ENCODE measurements at regions not wholly inside any gene's neighbourhood (a gene's known extent, or its start where the extent isn't known, plus 50 kb on each side); places are given as distances from the start of the nearest gene placed in this dataset.

DNA sequence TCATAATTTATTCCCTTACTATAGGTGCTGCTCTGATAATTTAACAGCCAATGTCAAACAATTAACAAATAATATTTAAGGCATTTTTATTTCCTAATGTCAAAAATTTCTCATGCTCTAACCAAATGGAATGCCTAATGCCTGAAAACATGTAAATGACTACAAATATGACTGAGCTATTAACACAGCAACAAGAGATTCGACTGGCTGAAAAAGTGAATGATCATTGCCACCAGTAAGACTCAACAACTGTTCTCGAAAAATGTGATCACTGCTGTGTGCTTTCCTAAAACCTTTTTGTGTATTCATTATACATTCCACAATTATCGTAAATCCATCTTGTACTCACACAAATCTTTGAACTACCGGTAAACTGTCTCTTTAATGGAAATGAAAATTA, 118.7 kb downstream of the NPY start:
- no peak for TF ChIP-seq POLR2A (IDR thresholded peaks at IDR 0.05)
- TF ChIP-seq, protein P1, sequence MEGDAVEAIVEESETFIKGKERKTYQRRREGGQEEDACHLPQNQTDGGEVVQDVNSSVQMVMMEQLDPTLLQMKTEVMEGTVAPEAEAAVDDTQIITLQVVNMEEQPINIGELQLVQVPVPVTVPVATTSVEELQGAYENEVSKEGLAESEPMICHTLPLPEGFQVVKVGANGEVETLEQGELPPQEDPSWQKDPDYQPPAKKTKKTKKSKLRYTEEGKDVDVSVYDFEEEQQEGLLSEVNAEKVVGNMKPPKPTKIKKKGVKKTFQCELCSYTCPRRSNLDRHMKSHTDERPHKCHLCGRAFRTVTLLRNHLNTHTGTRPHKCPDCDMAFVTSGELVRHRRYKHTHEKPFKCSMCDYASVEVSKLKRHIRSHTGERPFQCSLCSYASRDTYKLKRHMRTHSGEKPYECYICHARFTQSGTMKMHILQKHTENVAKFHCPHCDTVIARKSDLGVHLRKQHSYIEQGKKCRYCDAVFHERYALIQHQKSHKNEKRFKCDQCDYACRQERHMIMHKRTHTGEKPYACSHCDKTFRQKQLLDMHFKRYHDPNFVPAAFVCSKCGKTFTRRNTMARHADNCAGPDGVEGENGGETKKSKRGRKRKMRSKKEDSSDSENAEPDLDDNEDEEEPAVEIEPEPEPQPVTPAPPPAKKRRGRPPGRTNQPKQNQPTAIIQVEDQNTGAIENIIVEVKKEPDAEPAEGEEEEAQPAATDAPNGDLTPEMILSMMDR (IDR thresholded peaks at IDR 0.05) = no peak
- DNase-seq (no peak), ATAC-seq (no peak)
- no peak overlapping the region for H3K4me3 ChIP-seq
- H3K9me3 ChIP-seq = no peaks in the 10 kb centered on the region
- H3K27me3 ChIP-seq = no peaks in the 10 kb centered on the region
- intact Hi-C loops (cut with DNase I) = no loop called here
- no peaks in the 10 kb centered on the region for H3K4me1 ChIP-seq
- WGBS, 2 donors = 51 to 63% methylated on average over 4 of the region's 4 CpGs
- no peaks in the 10 kb centered on the region for H3K36me3 ChIP-seq (replicated peaks in 1 of 2; ENCODE audit: insufficient read depth in 1 of 2, low read depth in 2 of 2)
- H3K27ac ChIP-seq = no peak overlapping the region

GRCh38 chr7:24403557-24403956, 119.6 kb downstream of the NPY start:
- H3K27ac ChIP-seq = no peak overlapping the region
- no peaks in the 10 kb centered on the region for H3K27me3 ChIP-seq
- WGBS, 2 donors = 81% methylated on average over 2 of the region's 2 CpGs
- intact Hi-C loops (cut with DNase I) = no loop called here
- no peak for DNase-seq
- no peaks in the 10 kb centered on the region for H3K9me3 ChIP-seq
- no peak overlapping the region for H3K4me3 ChIP-seq
- no peaks in the 10 kb centered on the region for H3K36me3 ChIP-seq (replicated peaks in 1 of 2; ENCODE audit: insufficient read depth in 1 of 2, low read depth in 2 of 2)
- H3K4me1 ChIP-seq = no peaks in the 10 kb centered on the region
- TF ChIP-seq, protein P1 (IDR thresholded peaks at IDR 0.05) = no peak
- TF ChIP-seq POLR2A (IDR thresholded peaks at IDR 0.05) = no peak
- ATAC-seq = no peak

DNA sequence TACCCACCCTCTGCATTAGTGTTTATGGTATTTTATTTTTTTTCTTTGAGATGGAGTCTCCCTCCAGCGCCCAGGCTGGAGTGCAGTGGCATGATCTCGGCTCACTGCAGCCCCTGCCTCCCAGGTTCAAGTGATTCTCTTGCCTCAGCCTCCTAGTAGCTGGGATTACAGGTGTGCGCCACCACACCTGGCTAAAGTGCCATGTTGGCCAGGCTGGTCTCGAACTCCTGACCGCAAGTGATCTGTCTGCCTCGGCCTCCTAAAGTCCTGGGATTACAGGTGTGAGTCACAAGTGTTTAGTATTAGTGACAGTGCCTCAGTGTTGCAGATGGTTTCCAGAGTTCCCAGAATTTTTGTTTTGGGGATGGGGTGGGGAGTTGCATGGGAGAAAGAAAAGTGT, 120.3 kb downstream of the NPY start:
- H3K4me3 ChIP-seq = no peak overlapping the region
- ATAC-seq (no peak), DNase-seq (no peak)
- no peaks in the 10 kb centered on the region for H3K27me3 ChIP-seq
- intact Hi-C loops (cut with DNase I) = no loop called here
- H3K4me1 ChIP-seq = no peaks in the 10 kb centered on the region
- WGBS, 2 donors = 82 to 92% methylated on average over 6 of the region's 6 CpGs
- H3K27ac ChIP-seq = no peak overlapping the region
- H3K9me3 ChIP-seq = no peaks in the 10 kb centered on the region
- H3K36me3 ChIP-seq (replicated peaks in 1 of 2; ENCODE audit: insufficient read depth in 1 of 2, low read depth in 2 of 2) = no peaks in the 10 kb centered on the region
- no peak for TF ChIP-seq POLR2A (IDR thresholded peaks at IDR 0.05)
- TF ChIP-seq, protein P1 (IDR thresholded peaks at IDR 0.05) = no peak

DNA sequence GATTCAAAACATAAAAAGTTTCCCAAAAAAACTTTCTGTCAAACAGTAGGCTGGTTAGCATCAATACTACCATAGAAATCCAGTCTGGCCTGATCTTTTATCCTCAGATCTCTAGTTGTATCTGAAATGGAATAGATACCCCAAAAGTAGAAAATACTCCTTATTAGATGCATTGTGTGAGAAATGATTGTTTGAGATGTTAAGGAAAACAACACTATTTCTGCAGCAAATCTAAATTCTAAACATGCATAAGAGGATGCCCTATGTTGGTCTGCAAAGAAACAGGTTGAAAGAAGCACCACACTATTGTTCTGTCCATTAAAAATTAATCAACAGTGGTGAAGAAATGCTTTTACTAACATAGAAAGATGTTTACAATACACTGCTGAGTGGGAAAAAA, 121.0 kb downstream of the NPY start:
- intact Hi-C loops (cut with DNase I) = no loop called here
- no peaks in the 10 kb centered on the region for H3K9me3 ChIP-seq
- H3K27me3 ChIP-seq = no peaks in the 10 kb centered on the region
- H3K27ac ChIP-seq = no peak overlapping the region
- no peak overlapping the region for H3K4me3 ChIP-seq
- ATAC-seq (no peak), DNase-seq (no peak)
- no peak for TF ChIP-seq POLR2A (IDR thresholded peaks at IDR 0.05)
- TF ChIP-seq, protein P1 (IDR thresholded peaks at IDR 0.05) = no peak
- H3K36me3 ChIP-seq (replicated peaks in 1 of 2; ENCODE audit: insufficient read depth in 1 of 2, low read depth in 2 of 2) = no peaks in the 10 kb centered on the region
- H3K4me1 ChIP-seq = no peaks in the 10 kb centered on the region

DNA sequence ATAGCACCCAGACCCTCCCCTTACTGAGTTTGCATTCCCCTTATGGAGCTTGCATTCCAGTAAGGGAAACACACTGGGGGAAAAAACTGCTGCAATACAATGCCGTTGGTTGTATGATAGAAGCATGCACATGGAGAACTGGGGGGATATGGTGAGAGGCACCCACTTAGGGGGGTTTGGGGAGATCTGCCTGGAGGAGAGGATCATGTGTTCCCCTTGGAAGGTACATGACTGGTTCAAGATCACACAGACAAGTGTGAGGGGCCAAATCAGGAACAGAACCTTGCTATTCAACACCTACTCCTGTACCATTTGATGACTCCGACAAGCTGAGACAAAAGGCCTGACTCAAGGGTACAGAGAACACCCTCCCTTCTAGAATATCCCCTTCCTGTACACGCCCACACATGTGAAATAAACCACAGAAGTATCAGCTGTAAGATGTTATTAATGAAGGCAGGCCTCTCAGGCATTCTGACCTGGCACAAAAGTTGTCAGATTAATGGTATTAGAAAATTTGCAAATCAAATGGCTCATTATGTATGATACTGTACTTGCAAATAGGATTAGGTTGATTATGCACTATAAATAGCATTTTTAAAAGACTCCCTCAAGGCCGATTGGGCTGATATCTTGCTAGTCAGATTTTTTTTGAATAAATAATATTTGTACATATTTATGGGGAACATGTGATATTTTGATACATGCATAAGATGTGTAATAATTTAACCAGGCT, 122.2 kb downstream of the NPY start:
- intact Hi-C loops (cut with DNase I) = no loop called here
- no peaks in the 10 kb centered on the region for H3K4me1 ChIP-seq

More for the DNA sequence above, 122.2 kb downstream of the NPY start:
- Histone ChIP-seq H3K4me3 (no peak overlapping the region), H3K36me3 (replicated peaks in 1 of 2; ENCODE audit: insufficient read depth in 1 of 2, low read depth in 2 of 2) (no peaks in the 10 kb centered on the region), H3K27me3 (no peaks in the 10 kb centered on the region), H3K9me3 (no peaks in the 10 kb centered on the region), H3K27ac (no peak overlapping the region)
- WGBS, 2 donors = 70 to 85% methylated on average over 4 of the region's 4 CpGs
- no peak for TF ChIP-seq POLR2A (IDR thresholded peaks at IDR 0.05)
- TF ChIP-seq, protein P1 (IDR thresholded peaks at IDR 0.05) = no peak
- ATAC-seq (no peak), DNase-seq (no peak)
